ENCODE measurements at regions not wholly inside any gene's neighbourhood (a gene's known extent, or its start where the extent isn't known, plus 50 kb on each side); places are given as distances from the start of the nearest gene placed in this dataset.

- H3K9ac ChIP-seq (replicated peaks in 1 of 4; ENCODE audit: extremely low read depth in 1 of 4, low read depth in 3 of 4, low read length in 3 of 4) = no peak overlapping the region
- H4K20me1 ChIP-seq (replicated peaks in 1 of 2; ENCODE audit: control insufficient read depth in 1 of 2, insufficient read depth in 2 of 2, low read length in 2 of 2) = no peaks in the 10 kb centered on the region
- no peak overlapping the region for H2AK5ac ChIP-seq (ENCODE audit: low read depth, low read length)
- no peak overlapping the region for H3K4me3 ChIP-seq (ENCODE audit: extremely low read depth in 1 of 4, insufficient read depth in 2 of 4, low read depth in 3 of 4, low read length in 4 of 4)
- DNase-seq (ENCODE audit: low read depth in 1 of 2, low spot score in 2 of 2) = no peak
- H3K56ac ChIP-seq (replicated peaks; ENCODE audit: insufficient read length, low read depth, low read length) = no peak overlapping the region
- H4K8ac ChIP-seq (ENCODE audit: extremely low read depth, insufficient read depth, low read length) = no peak overlapping the region
- H3K23me2 ChIP-seq (ENCODE audit: low read depth, low read length) = no peaks in the 10 kb centered on the region
- H3K23ac ChIP-seq (ENCODE audit: insufficient read length) = no peak overlapping the region
- no peak overlapping the region for H2BK5ac ChIP-seq (ENCODE audit: low read depth, low read length)
- no peak overlapping the region for H3K14ac ChIP-seq (ENCODE audit: insufficient read length)
- H3K9me3 ChIP-seq (ENCODE audit: insufficient read depth in 2 of 2, low read depth in 1 of 2, low read length in 1 of 2) = no peaks in the 10 kb centered on the region
- H3K4ac ChIP-seq (replicated peaks; ENCODE audit: insufficient read length, low read depth, low read length) = no peak overlapping the region
- H2BK120ac ChIP-seq (replicated peaks; ENCODE audit: low read depth, low read length) = no peak overlapping the region
- H4K91ac ChIP-seq (replicated peaks; ENCODE audit: insufficient read length, low read length) = no peak overlapping the region
- 91% methylated on average over 3 of the region's 3 CpGs; no CpG with 5 or more reads in 1 of the 2 experiments for WGBS, 2 experiments (ENCODE audit: extremely low coverage in 1 of 2, insufficient coverage in 1 of 2, insufficient read length in 1 of 2, insufficient replicate concordance in 2 of 2, low coverage in 1 of 2, low lambda C conversion rate in 2 of 2, missing lambda C conversion rate in 1 of 2)
- no peak overlapping the region for H3K18ac ChIP-seq (ENCODE audit: extremely low read depth, low read length)
- H2BK12ac ChIP-seq (ENCODE audit: low read depth, low read length) = no peak overlapping the region
- H3K36me3 ChIP-seq (ENCODE audit: control insufficient read depth in 2 of 4, insufficient read depth in 4 of 4, low read length in 3 of 4) = no peaks in the 10 kb centered on the region
- no peaks in the 10 kb centered on the region for H3K79me2 ChIP-seq (ENCODE audit: control insufficient read depth in 1 of 2, insufficient read depth in 2 of 2, low read length in 2 of 2)
- H3K4me1 ChIP-seq (replicated peaks in 1 of 4; ENCODE audit: control insufficient read depth in 3 of 4, insufficient read depth in 4 of 4, low read length in 3 of 4) = no peaks in the 10 kb centered on the region
- H2BK15ac ChIP-seq (ENCODE audit: low read length) = no peak overlapping the region
- H3K27me3 ChIP-seq (replicated peaks in 1 of 4; ENCODE audit: control insufficient read depth in 3 of 4, extremely low read depth in 1 of 4, insufficient read depth in 3 of 4, low read length in 3 of 4) = no peaks in the 10 kb centered on the region
- H2BK20ac ChIP-seq (ENCODE audit: low read length) = no peak overlapping the region
- H2AFZ ChIP-seq (ENCODE audit: low read length) = no peak overlapping the region
- no peak overlapping the region for H3K4me2 ChIP-seq (ENCODE audit: insufficient read depth in 1 of 2, low read depth in 2 of 2, low read length in 2 of 2)
- POLR2A ChIA-PET (ENCODE audit: partially characterized antibody) = no interaction called here
- no peak overlapping the region for H4K5ac ChIP-seq (ENCODE audit: insufficient read length, low read depth, low read length)
- no peak overlapping the region for H3K27ac ChIP-seq (ENCODE audit: low read depth, low read length)
- no peak for FAIRE-seq
- CTCF ChIA-PET (ENCODE audit: partially characterized antibody) = no interaction called here
- no peaks in the 10 kb centered on the region for H3K79me1 ChIP-seq (ENCODE audit: low read depth, low read length)
- no peak for TF ChIP-seq NANOG (IDR thresholded peaks at IDR 0.05; ENCODE audit: insufficient read depth, low read depth, low read length, poor library complexity, severe bottlenecking)
- TF ChIP-seq SP4 (IDR thresholded peaks at IDR 0.05; ENCODE audit: low read length) = no peak
- TF ChIP-seq ATF3 (IDR thresholded peaks at IDR 0.05; ENCODE audit: insufficient read depth, low read depth, low read length) = no peak
- TF ChIP-seq CHD1 (IDR thresholded peaks at IDR 0.05; ENCODE audit: low read depth, low read length) = no peak
- TF ChIP-seq KDM4A (IDR thresholded peaks at IDR 0.05; ENCODE audit: low read depth, low read length, severe bottlenecking) = no peak
- no peak for TF ChIP-seq BACH1 (IDR thresholded peaks at IDR 0.05; ENCODE audit: low read length)
- no peak for TF ChIP-seq SAP30 (IDR thresholded peaks at IDR 0.05; ENCODE audit: insufficient read depth, insufficient replicate concordance, low read length)
- TF ChIP-seq TEAD4 (IDR thresholded peaks at IDR 0.05; ENCODE audit: low read depth, low read length) = no peak
- TF ChIP-seq SIX5 (IDR thresholded peaks at IDR 0.05; ENCODE audit: low read depth, low read length) = no peak
- no peak for TF ChIP-seq GABPA (IDR thresholded peaks at IDR 0.05; ENCODE audit: borderline replicate concordance, insufficient read depth, low read length)
- TF ChIP-seq CBX5 (IDR thresholded peaks at IDR 0.05; ENCODE audit: low read depth, low read length) = no peak
- TF ChIP-seq FOSL1 (IDR thresholded peaks at IDR 0.05; ENCODE audit: insufficient read depth, low read depth, low read length) = no peak
- no peak for TF ChIP-seq E2F6 (IDR thresholded peaks at IDR 0.05)
- no peak for TF ChIP-seq SP2 (IDR thresholded peaks at IDR 0.05; ENCODE audit: low read length)
- TF ChIP-seq YY1 (IDR thresholded peaks at IDR 0.05; ENCODE audit: low read depth, low read length) = no peak
Measured at GRCh38 chr17:54196751-54197150, 374.0 kb downstream of the KIF2B start.
